GM12878 (cell line): ENCODE measurements at regions not wholly inside any gene's neighbourhood (a gene's known extent, or its start where the extent isn't known, plus 50 kb on each side); places are given as distances from the start of the nearest gene placed in this dataset.

Experiments used
- ATAC-seq: fragments of 200-7000 bp; cut with Tn5 transposase; 3 replicates; pipeline ENCODE4 v1.9.1; 2020; ENCODE audit warnings: mild to moderate bottlenecking, moderate library complexity
- BruUV-seq: library from RNA; stranded (reverse); fragments of 400-500 nt; replicated peaks from 2 replicates; lab custom pipeline; 2021; lab: Mats Ljungman, UMichigan
- CTCF ChIA-PET: fragments of 300-600 bp; sonication (Branson Sonifier 250); formaldehyde crosslinking; extraction: SDS; loops from one replicate; lab custom pipeline; 2021; ENCODE audit warnings: inconsistent platforms; lab: Yijun Ruan, JAX
- POLR2A ChIA-PET: fragments of 350-600 bp; formaldehyde crosslinking; extraction: SDS; loops from one replicate; lab custom pipeline; 2021; ENCODE audit warnings: inconsistent platforms; lab: Charles Lee
- RAD21 ChIA-PET: fragments of 300-600 bp; sonication (Branson Sonifier 250); formaldehyde crosslinking; loops from one replicate; lab custom pipeline; 2023; ENCODE audit warnings: antibody characterized with exemption; ENCODE audit not compliant: unreplicated experiment; lab: Charles Lee
- SMC1A ChIA-PET: fragments of 300-600 bp; sonication (Branson Sonifier 250); formaldehyde crosslinking; loops from one replicate; lab custom pipeline; 2023; ENCODE audit not compliant: unreplicated experiment, uncharacterized antibody; lab: Charles Lee
- DNase-seq: peaks from one replicate; pipeline ENCODE4 v3.0.0-alpha.2; 2011; ENCODE audit warnings: low read depth, low spot score
- FAIRE-seq: peaks from 3 replicates; lab custom pipeline; 2011; peaks lifted over from hg19 to GRCh38; lab: Jason Lieb, UNC
- H2AFZ ChIP-seq: 2 replicates; pipeline ENCODE4 v1.6.0; 2011; ENCODE audit warnings: low read depth, low read length, control low read depth; ENCODE audit not compliant: control insufficient read depth
- H3K27ac ChIP-seq: 2 replicates; pipeline ENCODE4 v1.5.1; 2011; ENCODE audit warnings: control low read depth; ENCODE audit not compliant: control insufficient read depth, insufficient read depth
- H3K27me3 ChIP-seq, 2 experiments: replicated peaks in 1 of 2; 2 replicates each; pipeline versions ENCODE4 v1.6.0 to v1.6.1; 2011; ENCODE audit warnings: low read length in 1 of 2; ENCODE audit not compliant: control insufficient read depth in 2 of 2, insufficient read depth in 2 of 2
- H3K36me3 ChIP-seq, 2 experiments: 2 replicates each; pipeline ENCODE4 v1.5.1; 2011; ENCODE audit warnings: low read length in 1 of 2; ENCODE audit not compliant: control insufficient read depth in 2 of 2, insufficient read depth in 2 of 2
- H3K4me1 ChIP-seq: 2 replicates; pipeline ENCODE4 v1.6.1; 2011; ENCODE audit warnings: mild to moderate bottlenecking, low read length, moderate library complexity, mixed read lengths; ENCODE audit not compliant: control insufficient read depth, insufficient read depth
- H3K4me2 ChIP-seq: 2 replicates; pipeline ENCODE4 v1.6.0; 2011; ENCODE audit warnings: control low read depth; ENCODE audit not compliant: control insufficient read depth, insufficient read depth
- H3K4me3 ChIP-seq: fragments of 200-600 bp; sonication (generic); 2 replicates; pipeline ENCODE4 v1.5.1; 2016
- H3K79me2 ChIP-seq: 2 replicates; pipeline ENCODE4 v1.6.0; 2011; ENCODE audit warnings: low read length; ENCODE audit not compliant: control insufficient read depth, insufficient read depth
- H3K9ac ChIP-seq: 2 replicates; pipeline ENCODE4 v1.8.0; 2011; ENCODE audit warnings: low read length, control low read depth, mixed read lengths; ENCODE audit not compliant: control insufficient read depth, insufficient read depth
- H3K9me3 ChIP-seq: replicated peaks from 3 replicates; pipeline ENCODE4 v1.5.1; 2011; ENCODE audit warnings: mild to moderate bottlenecking, low read length; ENCODE audit not compliant: control insufficient read depth, insufficient read depth
- H4K20me1 ChIP-seq: 2 replicates; pipeline ENCODE4 v1.6.0; 2011; ENCODE audit not compliant: control insufficient read depth, insufficient read depth
- BCL11A ChIP-seq: IDR thresholded peaks from 2 replicates; pipeline ENCODE4 v1.6.1; 2011; ENCODE audit warnings: low read depth, low read length
- BMI1 ChIP-seq: fragments of 450-650 bp; IDR thresholded peaks from 2 replicates; pipeline ENCODE4 v1.6.1; 2016; ENCODE audit warnings: mild to moderate bottlenecking, moderate library complexity, borderline replicate concordance
- CHD2 ChIP-seq: IDR thresholded peaks from 2 replicates; pipeline ENCODE4 v1.6.1; 2011; ENCODE audit warnings: low read depth, low read length, improper control_type of control experiment, borderline replicate concordance
- EED ChIP-seq: sonication (generic); IDR thresholded peaks from 2 replicates; pipeline ENCODE4 v1.6.1; 2016; ENCODE audit warnings: antibody characterized with exemption, low read depth
- ESRRA ChIP-seq: IDR thresholded peaks from 2 replicates; pipeline ENCODE4 v1.6.1; 2012; ENCODE audit warnings: mild to moderate bottlenecking, low read length, improper control_type of control experiment
- LARP7 ChIP-seq: fragments of 450-650 bp; IDR thresholded peaks from 2 replicates; pipeline ENCODE4 v1.6.1; 2017; ENCODE audit warnings: mild to moderate bottlenecking
- NR2F1 ChIP-seq: fragments of 450-650 bp; conservative IDR thresholded peaks from 2 replicates; pipeline ENCODE4 v1.6.1; 2017; ENCODE audit warnings: mild to moderate bottlenecking
- RAD21 ChIP-seq: IDR thresholded peaks from 2 replicates; pipeline ENCODE4 v1.6.1; 2011; ENCODE audit warnings: mild to moderate bottlenecking, low read depth, low read length, moderate library complexity; ENCODE audit not compliant: insufficient read depth
- RAD51 ChIP-seq: fragments of 450-650 bp; IDR thresholded peaks from 2 replicates; pipeline ENCODE4 v1.6.1; 2016; ENCODE audit warnings: moderate library complexity, mild to moderate bottlenecking, inconsistent platforms
- ZNF207 ChIP-seq: fragments of 450-650 bp; IDR thresholded peaks from 2 replicates; pipeline ENCODE4 v1.6.1; 2014; ENCODE audit warnings: antibody characterized with exemption, mild to moderate bottlenecking, borderline replicate concordance
- ZNF622 ChIP-seq: fragments of 450-650 bp; IDR thresholded peaks from 2 replicates; pipeline ENCODE4 v1.6.1; 2017; ENCODE audit warnings: mild to moderate bottlenecking, inconsistent platforms
- WGBS: methylation state at CpG from one replicate; pipeline ENCODE4 v1.1.6; 2016; ENCODE audit warnings: low lambda C conversion rate; ENCODE audit not compliant: insufficient replicate concordance, insufficient coverage; ENCODE audit errors: missing lambda C conversion rate; 5-methylcytosine and 5-hydroxymethylcytosine counted together
- in situ Hi-C: fragments of 300-500 bp; cut with MboI; formaldehyde crosslinking; loops from 9 replicates; pipeline ENCODE4 v1.14.3; 2018; ENCODE audit warnings: mixed read lengths
- intact Hi-C: fragments of 100-400 bp; cut with micrococcal nuclease; formaldehyde crosslinking; loops from one replicate; pipeline ENCODE4 v1.14.2; 2022; ENCODE audit not compliant: unreplicated experiment
- TF ChIP-seq, protein P1 (sequence below): fragments of 450-650 bp; IDR thresholded peaks from 2 replicates; pipeline ENCODE4 v1.6.1; 2018; ENCODE audit warnings: mild to moderate bottlenecking, low read depth, moderate library complexity; ENCODE audit not compliant: partially characterized antibody
- TF ChIP-seq, protein P2 (sequence below): IDR thresholded peaks from 2 replicates; pipeline ENCODE4 v1.6.1; 2011; ENCODE audit warnings: borderline replicate concordance, low read depth, mild to moderate bottlenecking, moderate library complexity, mixed read lengths, low read length; ENCODE audit not compliant: insufficient read depth; ENCODE audit errors: extremely low read length
- TF ChIP-seq, protein P3 (sequence below): IDR thresholded peaks from 2 replicates; pipeline ENCODE4 v1.6.1; 2012; ENCODE audit warnings: low read depth, low read length, improper control_type of control experiment

- TF ChIP-seq ESRRA: no peak
- no peak for TF ChIP-seq ZNF207
- TF ChIP-seq, protein P1, sequence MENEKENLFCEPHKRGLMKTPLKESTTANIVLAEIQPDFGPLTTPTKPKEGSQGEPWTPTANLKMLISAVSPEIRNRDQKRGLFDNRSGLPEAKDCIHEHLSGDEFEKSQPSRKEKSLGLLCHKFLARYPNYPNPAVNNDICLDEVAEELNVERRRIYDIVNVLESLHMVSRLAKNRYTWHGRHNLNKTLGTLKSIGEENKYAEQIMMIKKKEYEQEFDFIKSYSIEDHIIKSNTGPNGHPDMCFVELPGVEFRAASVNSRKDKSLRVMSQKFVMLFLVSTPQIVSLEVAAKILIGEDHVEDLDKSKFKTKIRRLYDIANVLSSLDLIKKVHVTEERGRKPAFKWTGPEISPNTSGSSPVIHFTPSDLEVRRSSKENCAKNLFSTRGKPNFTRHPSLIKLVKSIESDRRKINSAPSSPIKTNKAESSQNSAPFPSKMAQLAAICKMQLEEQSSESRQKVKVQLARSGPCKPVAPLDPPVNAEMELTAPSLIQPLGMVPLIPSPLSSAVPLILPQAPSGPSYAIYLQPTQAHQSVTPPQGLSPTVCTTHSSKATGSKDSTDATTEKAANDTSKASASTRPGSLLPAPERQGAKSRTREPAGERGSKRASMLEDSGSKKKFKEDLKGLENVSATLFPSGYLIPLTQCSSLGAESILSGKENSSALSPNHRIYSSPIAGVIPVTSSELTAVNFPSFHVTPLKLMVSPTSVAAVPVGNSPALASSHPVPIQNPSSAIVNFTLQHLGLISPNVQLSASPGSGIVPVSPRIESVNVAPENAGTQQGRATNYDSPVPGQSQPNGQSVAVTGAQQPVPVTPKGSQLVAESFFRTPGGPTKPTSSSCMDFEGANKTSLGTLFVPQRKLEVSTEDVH: no peak
- TF ChIP-seq LARP7: no peak
- TF ChIP-seq NR2F1: no peak
- no peak for TF ChIP-seq ZNF622
- no peak for TF ChIP-seq RAD51
- no peak for TF ChIP-seq CHD2
- no peak for TF ChIP-seq RAD21
- no peak for TF ChIP-seq EED
- no peak for TF ChIP-seq BCL11A
- TF ChIP-seq, protein P2, sequence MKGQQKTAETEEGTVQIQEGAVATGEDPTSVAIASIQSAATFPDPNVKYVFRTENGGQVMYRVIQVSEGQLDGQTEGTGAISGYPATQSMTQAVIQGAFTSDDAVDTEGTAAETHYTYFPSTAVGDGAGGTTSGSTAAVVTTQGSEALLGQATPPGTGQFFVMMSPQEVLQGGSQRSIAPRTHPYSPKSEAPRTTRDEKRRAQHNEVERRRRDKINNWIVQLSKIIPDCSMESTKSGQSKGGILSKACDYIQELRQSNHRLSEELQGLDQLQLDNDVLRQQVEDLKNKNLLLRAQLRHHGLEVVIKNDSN: no peak
- no peak for TF ChIP-seq BMI1
- TF ChIP-seq, protein P3, sequence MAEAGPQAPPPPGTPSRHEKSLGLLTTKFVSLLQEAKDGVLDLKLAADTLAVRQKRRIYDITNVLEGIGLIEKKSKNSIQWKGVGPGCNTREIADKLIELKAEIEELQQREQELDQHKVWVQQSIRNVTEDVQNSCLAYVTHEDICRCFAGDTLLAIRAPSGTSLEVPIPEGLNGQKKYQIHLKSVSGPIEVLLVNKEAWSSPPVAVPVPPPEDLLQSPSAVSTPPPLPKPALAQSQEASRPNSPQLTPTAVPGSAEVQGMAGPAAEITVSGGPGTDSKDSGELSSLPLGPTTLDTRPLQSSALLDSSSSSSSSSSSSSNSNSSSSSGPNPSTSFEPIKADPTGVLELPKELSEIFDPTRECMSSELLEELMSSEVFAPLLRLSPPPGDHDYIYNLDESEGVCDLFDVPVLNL: no peak
- in situ Hi-C loops (no loop called here), intact Hi-C loops (no loop called here)
- Histone ChIP-seq H3K4me1 (no peaks in the 10 kb centered on the region), H2AFZ (no peak overlapping the region), H4K20me1 (no peaks in the 10 kb centered on the region), H3K36me3 (no peaks in the 10 kb centered on the region), H3K9ac (no peak overlapping the region), H3K4me2 (no peak overlapping the region), H3K4me3 (no peak overlapping the region), H3K27ac (no peak overlapping the region), H3K27me3 (no peaks in the 10 kb centered on the region), H3K79me2 (no peaks in the 10 kb centered on the region), H3K9me3 (no peaks in the 10 kb centered on the region)
- ChIA-PET SMC1A (no interaction called here), RAD21 (no interaction called here), POLR2A (no interaction called here), CTCF (no interaction called here)
- no TSS peak for BruUV-seq
- no peak for ATAC-seq
- FAIRE-seq: no peak
- DNase-seq: no peak
- WGBS: 66% methylated on average over 2 of the region's 2 CpGs
These were observed 330.7 kb downstream of the LMX1A start for GRCh38 chr1:165025805-165026204.
